HG03558 (cell line): ENCODE measurements at regions not wholly inside any gene's neighbourhood (a gene's known extent, or its start where the extent isn't known, plus 50 kb on each side); places are given as distances from the start of the nearest gene placed in this dataset.

Experiments
- ATAC-seq: cut with Tn5 transposase; IDR thresholded peaks from one replicate; pipeline ENCODE4 v1.9.1; 2021; ENCODE audit warnings: moderate number of reproducible peaks; ENCODE audit not compliant: unreplicated experiment; ENCODE audit errors: extremely low read depth

- ATAC-seq: no peak
Measured at GRCh38 chr2:111710613-111711012, 173.4 kb downstream of the ANAPC1 start.

GRCh38 chr2:111711270-111711669, 172.7 kb downstream of the ANAPC1 start:
- no peak for ATAC-seq

DNA sequence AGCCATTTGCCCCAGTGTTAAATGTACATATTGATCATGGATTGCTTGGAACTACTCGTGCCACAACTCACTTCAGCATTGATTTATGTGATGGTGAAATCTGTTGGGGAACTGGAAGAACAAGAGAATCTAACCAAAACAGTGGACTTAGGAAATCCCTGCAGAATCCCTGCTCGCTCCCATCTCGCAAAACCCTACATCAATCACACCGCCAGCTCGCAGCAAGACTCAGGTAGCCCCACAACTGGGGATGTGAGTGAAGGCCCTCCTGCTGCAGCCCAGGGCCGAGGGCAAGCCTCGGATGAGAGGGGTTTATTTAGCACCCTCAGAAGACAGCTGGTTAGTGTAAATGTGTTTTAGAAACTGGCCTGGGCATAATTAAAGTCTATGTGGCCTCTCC, 171.6 kb downstream of the ANAPC1 start:
- no peak for ATAC-seq

DNA sequence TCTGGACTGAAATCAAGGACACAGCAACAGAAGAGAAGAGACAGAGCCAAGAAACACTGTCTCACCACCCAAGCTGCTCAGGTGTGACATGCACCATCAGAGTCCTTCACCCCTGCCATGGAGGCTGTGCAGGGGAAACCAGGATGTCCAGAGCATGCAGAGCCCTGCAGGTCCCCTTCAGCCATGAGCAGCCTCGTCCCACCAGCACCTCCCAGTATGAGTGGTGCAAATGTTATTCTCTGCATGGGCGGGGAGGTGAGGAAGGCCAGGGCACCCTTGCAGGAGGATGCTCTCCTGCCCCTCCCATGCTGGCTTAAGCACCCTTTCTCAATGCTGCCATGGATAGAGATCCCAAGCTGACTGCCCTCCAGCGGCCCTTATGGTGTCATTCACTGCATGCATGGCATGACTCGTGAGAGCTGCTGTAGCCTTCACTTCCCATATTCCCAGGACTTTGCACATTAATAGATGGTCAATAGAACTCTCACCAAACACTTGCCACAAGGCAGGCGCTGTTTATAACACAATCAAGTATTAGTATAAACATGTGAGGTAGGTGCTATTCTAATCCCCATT, 171.0 kb downstream of the ANAPC1 start:
- no peak for ATAC-seq

- ATAC-seq: no peak
Measured at GRCh38 chr2:111715987-111716904, 167.7 kb downstream of the ANAPC1 start.

- no peak for ATAC-seq
Measured at GRCh38 chr2:111716905-111717775, 166.9 kb downstream of the ANAPC1 start.
